PFSK-1 (cell line): ENCODE measurements at regions not wholly inside any gene's neighbourhood (a gene's known extent, or its start where the extent isn't known, plus 50 kb on each side); places are given as distances from the start of the nearest gene placed in this dataset.

Experiments used
- FOXP2 ChIP-seq: optimal IDR thresholded peaks from 2 replicates; pipeline ENCODE3; 2011; ENCODE audit warnings: borderline replicate concordance, control low read depth, inconsistent platforms; ENCODE audit not compliant: insufficient read depth; ENCODE audit errors: extremely low read length, extremely low read depth
- POLR2AphosphoS5 ChIP-seq: IDR thresholded peaks from 2 replicates; pipeline ENCODE4 v1.6.1; 2012; ENCODE audit warnings: low read depth, mild to moderate bottlenecking, control low read depth, low read length, moderate library complexity
- SIN3A ChIP-seq: IDR thresholded peaks from 2 replicates; pipeline ENCODE4 v1.6.1; 2012; ENCODE audit warnings: mild to moderate bottlenecking, low read length, moderate library complexity, borderline replicate concordance; ENCODE audit not compliant: insufficient read depth
- TAF1 ChIP-seq: IDR thresholded peaks from 2 replicates; pipeline ENCODE4 v1.6.1; 2012; ENCODE audit warnings: low read length, control low read depth, borderline replicate concordance; ENCODE audit not compliant: insufficient read depth
- TF ChIP-seq, protein P1 (sequence below), 2 experiments: IDR thresholded peaks; 2 replicates each; pipeline versions ENCODE4 v1.6.1 to v1.8.0; 2011 to 2012; ENCODE audit warnings: low read depth in 2 of 2, low read length in 2 of 2, control low read depth in 1 of 2, inconsistent platforms in 1 of 2, mild to moderate bottlenecking in 1 of 2, moderate library complexity in 1 of 2; ENCODE audit not compliant: insufficient read depth in 1 of 2

DNA sequence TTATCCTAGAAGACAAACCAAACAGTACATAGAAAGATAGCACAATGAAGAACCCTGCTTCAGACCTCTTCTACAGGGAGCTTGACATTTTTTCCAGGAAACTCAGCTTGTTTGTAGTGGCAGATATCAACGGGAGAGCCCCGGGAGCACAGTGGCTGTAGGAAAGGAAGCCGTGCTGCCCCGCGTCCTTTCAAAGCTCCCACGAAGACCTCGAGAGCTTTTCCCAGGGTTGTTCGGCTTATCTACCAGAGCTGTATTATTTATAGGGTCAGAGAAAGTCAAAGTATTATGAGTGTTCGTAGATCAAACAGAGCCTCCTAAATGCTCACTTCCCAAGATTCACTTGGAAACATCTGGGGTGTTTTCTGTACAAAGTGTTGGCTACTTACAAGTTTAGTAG, 167.1 kb upstream of the COPS8 start:
- TF ChIP-seq POLR2AphosphoS5: no peak
- no peak for TF ChIP-seq SIN3A
- TF ChIP-seq, protein P1, sequence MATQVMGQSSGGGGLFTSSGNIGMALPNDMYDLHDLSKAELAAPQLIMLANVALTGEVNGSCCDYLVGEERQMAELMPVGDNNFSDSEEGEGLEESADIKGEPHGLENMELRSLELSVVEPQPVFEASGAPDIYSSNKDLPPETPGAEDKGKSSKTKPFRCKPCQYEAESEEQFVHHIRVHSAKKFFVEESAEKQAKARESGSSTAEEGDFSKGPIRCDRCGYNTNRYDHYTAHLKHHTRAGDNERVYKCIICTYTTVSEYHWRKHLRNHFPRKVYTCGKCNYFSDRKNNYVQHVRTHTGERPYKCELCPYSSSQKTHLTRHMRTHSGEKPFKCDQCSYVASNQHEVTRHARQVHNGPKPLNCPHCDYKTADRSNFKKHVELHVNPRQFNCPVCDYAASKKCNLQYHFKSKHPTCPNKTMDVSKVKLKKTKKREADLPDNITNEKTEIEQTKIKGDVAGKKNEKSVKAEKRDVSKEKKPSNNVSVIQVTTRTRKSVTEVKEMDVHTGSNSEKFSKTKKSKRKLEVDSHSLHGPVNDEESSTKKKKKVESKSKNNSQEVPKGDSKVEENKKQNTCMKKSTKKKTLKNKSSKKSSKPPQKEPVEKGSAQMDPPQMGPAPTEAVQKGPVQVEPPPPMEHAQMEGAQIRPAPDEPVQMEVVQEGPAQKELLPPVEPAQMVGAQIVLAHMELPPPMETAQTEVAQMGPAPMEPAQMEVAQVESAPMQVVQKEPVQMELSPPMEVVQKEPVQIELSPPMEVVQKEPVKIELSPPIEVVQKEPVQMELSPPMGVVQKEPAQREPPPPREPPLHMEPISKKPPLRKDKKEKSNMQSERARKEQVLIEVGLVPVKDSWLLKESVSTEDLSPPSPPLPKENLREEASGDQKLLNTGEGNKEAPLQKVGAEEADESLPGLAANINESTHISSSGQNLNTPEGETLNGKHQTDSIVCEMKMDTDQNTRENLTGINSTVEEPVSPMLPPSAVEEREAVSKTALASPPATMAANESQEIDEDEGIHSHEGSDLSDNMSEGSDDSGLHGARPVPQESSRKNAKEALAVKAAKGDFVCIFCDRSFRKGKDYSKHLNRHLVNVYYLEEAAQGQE (IDR thresholded peaks at IDR 0.05; ENCODE audit: insufficient read depth in 1 of 2, low read depth in 2 of 2, low read length in 2 of 2): no peak
- TF ChIP-seq FOXP2: no peak
- TF ChIP-seq TAF1: no peak

DNA sequence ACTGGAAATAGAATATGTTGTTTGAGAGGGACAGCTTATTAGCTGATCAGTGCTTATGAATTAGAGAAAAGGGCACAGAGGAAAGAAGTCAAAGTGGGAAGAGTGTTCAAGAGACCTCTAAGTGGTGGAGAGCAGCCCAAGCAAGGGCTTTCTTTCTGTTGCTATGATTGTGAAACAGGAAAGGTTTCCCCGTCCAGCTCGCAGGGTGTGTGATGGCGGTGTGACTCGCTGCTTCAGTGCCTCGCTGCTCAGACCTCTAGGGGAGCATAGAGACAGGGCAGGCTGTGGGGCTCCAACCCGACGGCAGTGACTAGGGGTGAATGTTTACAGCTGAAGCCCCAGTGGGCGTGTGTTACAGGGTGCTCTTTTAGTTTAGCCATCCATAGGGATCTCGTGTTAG, 166.5 kb upstream of the COPS8 start:
- TF ChIP-seq SIN3A: no peak
- no peak for TF ChIP-seq TAF1
- no peak for TF ChIP-seq POLR2AphosphoS5
- TF ChIP-seq, protein P1 (IDR thresholded peaks at IDR 0.05; ENCODE audit: insufficient read depth in 1 of 2, low read depth in 2 of 2, low read length in 2 of 2): no peak
- TF ChIP-seq FOXP2: no peak

DNA sequence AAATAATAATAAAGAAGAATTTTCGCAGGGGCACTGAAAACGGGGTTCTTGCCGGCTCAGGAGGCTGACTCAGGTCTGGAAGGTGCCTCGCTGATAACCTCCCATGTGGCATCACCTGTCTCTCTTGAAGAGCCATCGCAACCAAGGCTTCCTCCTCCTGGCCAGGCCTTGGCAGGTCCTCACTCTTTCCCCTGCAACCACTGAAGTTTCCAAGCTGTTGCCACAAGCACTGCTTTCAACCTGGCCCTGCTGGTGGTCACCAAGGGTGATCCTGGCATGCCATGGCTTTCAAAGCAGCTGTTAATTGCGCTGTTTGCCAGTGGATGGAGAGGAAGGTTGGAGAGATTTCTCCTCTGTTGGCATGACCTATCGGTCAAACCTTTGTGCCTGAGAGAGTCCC, 163.6 kb upstream of the COPS8 start:
- TF ChIP-seq POLR2AphosphoS5 (no peak), TAF1 (no peak), SIN3A (no peak), FOXP2 (no peak)
- TF ChIP-seq, protein P1 (IDR thresholded peaks at IDR 0.05; ENCODE audit: insufficient read depth in 1 of 2, low read depth in 2 of 2, low read length in 2 of 2): no peak

DNA sequence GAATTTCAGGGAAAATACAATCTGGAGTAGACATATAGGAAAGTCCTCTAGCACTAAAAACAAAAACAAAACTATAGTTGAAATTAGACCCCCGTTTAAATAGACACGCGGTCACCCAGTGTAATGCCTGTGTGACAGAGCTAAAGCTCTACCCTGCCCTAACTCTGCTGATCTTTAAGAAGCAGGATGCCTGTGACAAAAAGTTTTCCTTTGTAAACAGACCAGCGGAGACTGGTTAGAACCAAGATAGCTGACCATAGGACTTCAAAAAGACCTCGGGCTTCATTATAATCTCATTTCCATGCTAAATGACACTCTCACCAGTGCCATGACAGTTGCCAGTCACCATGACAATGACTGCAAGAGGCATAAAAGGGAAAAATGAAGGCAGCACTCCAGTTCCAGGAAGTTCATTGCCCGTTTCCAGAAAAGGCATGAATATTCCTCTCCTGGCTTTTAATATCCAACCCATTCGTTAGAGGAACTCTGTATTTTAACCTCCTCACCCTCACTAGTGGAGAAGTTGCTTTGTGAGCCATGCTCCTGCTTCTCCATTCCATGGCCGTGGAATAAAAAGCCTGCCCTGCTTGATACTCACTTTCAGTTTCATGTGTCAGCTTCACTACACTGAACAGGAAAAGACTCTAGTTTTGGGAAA, 157.2 kb upstream of the COPS8 start:
- TF ChIP-seq FOXP2 (no peak), TAF1 (no peak), POLR2AphosphoS5 (no peak), SIN3A (no peak)
- TF ChIP-seq, protein P1 (IDR thresholded peaks at IDR 0.05; ENCODE audit: insufficient read depth in 1 of 2, low read depth in 2 of 2, low read length in 2 of 2): no peak

DNA sequence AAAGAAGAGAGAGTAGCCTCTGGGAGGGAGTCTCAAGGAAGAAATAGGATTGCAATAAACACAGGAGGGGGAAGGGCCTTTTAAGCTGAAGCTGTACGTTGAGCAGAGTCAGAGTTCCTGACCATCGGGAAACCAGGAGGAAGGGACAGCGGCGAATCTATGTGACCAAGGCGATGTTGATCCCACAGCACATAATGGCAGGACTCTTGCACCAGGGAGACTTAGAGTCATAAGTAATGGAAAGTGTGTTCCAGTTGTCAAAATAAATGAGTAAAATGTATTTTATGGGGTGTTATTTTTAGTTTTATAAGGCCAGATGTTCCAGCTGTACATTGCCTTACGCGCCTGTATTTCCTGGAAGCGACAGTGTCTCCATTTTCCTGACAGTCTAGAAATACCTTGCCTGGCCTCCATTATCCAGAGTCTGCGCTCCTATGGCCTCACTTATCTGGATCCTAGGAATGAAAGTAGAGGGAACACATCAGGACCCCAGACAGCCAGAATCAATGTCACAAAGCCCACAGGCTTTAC, 152.8 kb upstream of the COPS8 start:
- no peak for TF ChIP-seq SIN3A
- no peak for TF ChIP-seq FOXP2
- TF ChIP-seq, protein P1 (IDR thresholded peaks at IDR 0.05; ENCODE audit: insufficient read depth in 1 of 2, low read depth in 2 of 2, low read length in 2 of 2): no peak
- no peak for TF ChIP-seq TAF1
